ENCODE measurements at regions not wholly inside any gene's neighbourhood (a gene's known extent, or its start where the extent isn't known, plus 50 kb on each side); places are given as distances from the start of the nearest gene placed in this dataset.

GRCh38 chr6:153574231-153574630 lies 443.1 kb upstream of the RGS17 start:
- TF ChIP-seq PKNOX1 (IDR thresholded peaks at IDR 0.05) (no peak), TARDBP (IDR thresholded peaks at IDR 0.05) (no peak), FOXA1 (IDR thresholded peaks at IDR 0.05) (no peak)

Data from HEK293T (cell line).